ENCODE measurements at regions not wholly inside any gene's neighbourhood (a gene's known extent, or its start where the extent isn't known, plus 50 kb on each side); places are given as distances from the start of the nearest gene placed in this dataset.

DNA sequence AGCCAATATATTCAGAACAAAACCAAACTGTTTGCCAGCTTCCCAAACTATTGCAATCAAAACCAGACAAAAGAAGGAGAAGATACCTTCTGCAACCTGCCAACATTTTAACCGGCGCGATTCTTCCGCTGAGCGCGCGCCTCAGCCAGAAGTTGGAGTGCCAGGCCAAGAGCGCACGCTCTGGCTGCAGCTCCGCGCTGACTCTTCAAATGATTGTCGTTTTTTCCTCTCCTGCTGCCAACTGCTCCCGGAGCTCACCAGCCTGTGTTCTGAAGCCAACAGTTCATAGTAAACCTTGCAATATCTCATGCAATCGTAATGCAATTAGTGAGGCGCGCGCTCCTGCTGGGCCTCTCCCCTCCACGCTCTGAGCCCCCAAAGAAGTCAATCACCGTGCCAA is 259.7 kb upstream of the MGMT start:
- no peak for TF ChIP-seq POLR2A (IDR thresholded peaks at IDR 0.05)
- TF ChIP-seq, protein P1, sequence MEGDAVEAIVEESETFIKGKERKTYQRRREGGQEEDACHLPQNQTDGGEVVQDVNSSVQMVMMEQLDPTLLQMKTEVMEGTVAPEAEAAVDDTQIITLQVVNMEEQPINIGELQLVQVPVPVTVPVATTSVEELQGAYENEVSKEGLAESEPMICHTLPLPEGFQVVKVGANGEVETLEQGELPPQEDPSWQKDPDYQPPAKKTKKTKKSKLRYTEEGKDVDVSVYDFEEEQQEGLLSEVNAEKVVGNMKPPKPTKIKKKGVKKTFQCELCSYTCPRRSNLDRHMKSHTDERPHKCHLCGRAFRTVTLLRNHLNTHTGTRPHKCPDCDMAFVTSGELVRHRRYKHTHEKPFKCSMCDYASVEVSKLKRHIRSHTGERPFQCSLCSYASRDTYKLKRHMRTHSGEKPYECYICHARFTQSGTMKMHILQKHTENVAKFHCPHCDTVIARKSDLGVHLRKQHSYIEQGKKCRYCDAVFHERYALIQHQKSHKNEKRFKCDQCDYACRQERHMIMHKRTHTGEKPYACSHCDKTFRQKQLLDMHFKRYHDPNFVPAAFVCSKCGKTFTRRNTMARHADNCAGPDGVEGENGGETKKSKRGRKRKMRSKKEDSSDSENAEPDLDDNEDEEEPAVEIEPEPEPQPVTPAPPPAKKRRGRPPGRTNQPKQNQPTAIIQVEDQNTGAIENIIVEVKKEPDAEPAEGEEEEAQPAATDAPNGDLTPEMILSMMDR (IDR thresholded peaks at IDR 0.05) = no peak

All from lower leg skin (tissue), 3 donors.